GM19099 (cell line): ENCODE measurements at regions not wholly inside any gene's neighbourhood (a gene's known extent, or its start where the extent isn't known, plus 50 kb on each side); places are given as distances from the start of the nearest gene placed in this dataset.

ENCODE experiments used
- POLR2A ChIP-seq: IDR thresholded peaks from 3 replicates; pipeline ENCODE4 v1.6.1; 2011; ENCODE audit warnings: low read depth; ENCODE audit not compliant: insufficient read length; ENCODE audit errors: extremely low read depth

- no peak for TF ChIP-seq POLR2A
Observed at GRCh38 chr5:74293182-74293581, 347.3 kb downstream of the ENC1 start.

GRCh38 chr5:74290634-74291241 is 349.8 kb downstream of the ENC1 start:
- no peak for TF ChIP-seq POLR2A

GRCh38 chr5:74289691-74290090 is 350.8 kb downstream of the ENC1 start:
- TF ChIP-seq POLR2A, result no peak

GRCh38 chr5:74289238-74289637 is 351.3 kb downstream of the ENC1 start:
- TF ChIP-seq POLR2A, result no peak

- TF ChIP-seq POLR2A, result no peak
Observed at GRCh38 chr5:74288448-74289108, 351.9 kb downstream of the ENC1 start.

GRCh38 chr5:74288038-74288437 is 352.5 kb downstream of the ENC1 start:
- no peak for TF ChIP-seq POLR2A

GRCh38 chr5:74286734-74287695 is 353.5 kb downstream of the ENC1 start:
- no peak for TF ChIP-seq POLR2A

- no peak for TF ChIP-seq POLR2A
Observed at GRCh38 chr5:74285675-74286280, 354.8 kb downstream of the ENC1 start.

GRCh38 chr5:74282490-74282889 is 358.0 kb downstream of the ENC1 start:
- no peak for TF ChIP-seq POLR2A

GRCh38 chr5:74281166-74281565 is 359.4 kb downstream of the ENC1 start:
- no peak for TF ChIP-seq POLR2A

- no peak for TF ChIP-seq POLR2A
Observed at GRCh38 chr5:74280306-74280705, 360.2 kb downstream of the ENC1 start.

- no peak for TF ChIP-seq POLR2A
Observed at GRCh38 chr5:74279244-74279643, 361.3 kb downstream of the ENC1 start.

GRCh38 chr5:74277418-74277817 is 363.1 kb downstream of the ENC1 start:
- TF ChIP-seq POLR2A, result no peak

- TF ChIP-seq POLR2A, result no peak
Observed at GRCh38 chr5:74275171-74275992, 365.1 kb downstream of the ENC1 start.

GRCh38 chr5:74274326-74274725 is 366.2 kb downstream of the ENC1 start:
- TF ChIP-seq POLR2A, result no peak

GRCh38 chr5:74272831-74273451 is 367.6 kb downstream of the ENC1 start:
- no peak for TF ChIP-seq POLR2A
